ENCODE measurements at regions not wholly inside any gene's neighbourhood (a gene's known extent, or its start where the extent isn't known, plus 50 kb on each side); places are given as distances from the start of the nearest gene placed in this dataset.
A peak's percentile ranks its signal among the peaks of the same experiment; 100 is the strongest.

DNA sequence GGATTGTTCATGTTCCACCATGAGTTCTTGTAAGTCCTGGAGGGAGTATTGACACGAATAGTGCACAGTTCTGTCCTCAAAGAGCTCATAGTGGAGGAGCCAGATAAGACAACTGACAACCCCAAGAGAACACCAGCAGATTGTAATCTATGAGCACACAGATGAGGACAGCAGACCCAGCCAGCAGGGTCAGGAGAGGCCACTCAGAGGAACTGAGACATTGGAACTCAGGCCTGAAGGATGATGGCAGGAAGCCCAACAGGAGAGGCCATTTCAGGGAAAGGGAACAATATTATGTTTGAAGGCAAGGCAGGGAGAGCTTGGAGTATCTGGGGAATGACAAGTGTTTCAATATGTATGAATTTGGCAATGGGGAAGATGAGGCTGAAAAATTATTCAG, 63.7 kb upstream of the IPO5 start:
- Mint-ChIP-seq H3K27me3 (ENCODE audit: insufficient read depth, low read depth, poor library complexity) (peaks cover 4% of the 10 kb centered on the region), H3K36me3 (ENCODE audit: low read depth) (no peaks in the 10 kb centered on the region; the same call in 2 of the 3 replicates), H3K4me1 (no peaks in the 10 kb centered on the region), H3K4me3 (no peak overlapping the region), H3K27ac (no peak overlapping the region), H3K9me3 (peaks cover 5% of the 10 kb centered on the region; the same call in 1 of the 3 replicates)
- no peaks in the 10 kb centered on the region for H4K20me1 ChIP-seq (replicated peaks; ENCODE audit: insufficient read depth)
- no peak overlapping the region for H3K4me3 ChIP-seq
- ATAC-seq: no peak
- peaks cover 4% of the 10 kb centered on the region; the same call in 1 of the 2 replicates for H3K9me2 ChIP-seq (ENCODE audit: insufficient read depth)
- no peaks in the 10 kb centered on the region for H3K36me3 ChIP-seq (ENCODE audit: insufficient read depth)
- no peaks in the 10 kb centered on the region for H3K27me3 ChIP-seq (ENCODE audit: insufficient read depth)
- no peak for DNase-seq (ENCODE audit: low spot score)
- TF ChIP-seq ZNF331 (CRISPR knock-in tag; IDR thresholded peaks at IDR 0.05; ENCODE audit: low read depth) (no peak), POLR2AphosphoS5 (IDR thresholded peaks at IDR 0.05; ENCODE audit: low read depth) (no peak), REST (IDR thresholded peaks at IDR 0.05; ENCODE audit: unreplicated experiment) (no peak), EZH2phosphoT487 (IDR thresholded peaks at IDR 0.05; ENCODE audit: unreplicated experiment) (no peak), EZH2 (IDR thresholded peaks at IDR 0.05; ENCODE audit: low read depth, unreplicated experiment) (no peak), CREB1 (CRISPR knock-in tag; IDR thresholded peaks at IDR 0.05; ENCODE audit: low read depth) (no peak), ZNF114 (CRISPR knock-in tag; IDR thresholded peaks at IDR 0.05) (no peak), NANOG (IDR thresholded peaks at IDR 0.05; ENCODE audit: borderline replicate concordance) (no peak), STAT1 (IDR thresholded peaks at IDR 0.05; ENCODE audit: unreplicated experiment) (no peak), ETS1 (IDR thresholded peaks at IDR 0.05) (no peak), CTCF (conservative IDR thresholded peaks at IDR 0.05; ENCODE audit: low read depth in 2 of 2) (no peak)
- 0 out of 2 replicates have a peak overlapping the region, but pooled peaks have one; percentile 28 for H2AFZ ChIP-seq
- H3K4me1 ChIP-seq (ENCODE audit: insufficient read depth): no peaks in the 10 kb centered on the region
- no peaks in the 10 kb centered on the region for H3F3A ChIP-seq (replicated peaks; ENCODE audit: low read depth)
- H3K79me2 ChIP-seq (replicated peaks; ENCODE audit: insufficient read depth): no peaks in the 10 kb centered on the region
- H3K27ac ChIP-seq (ENCODE audit: low read depth): no peak overlapping the region
- H3K4me2 ChIP-seq: no peak overlapping the region
